ENCODE measurements at regions not wholly inside any gene's neighbourhood (a gene's known extent, or its start where the extent isn't known, plus 50 kb on each side); places are given as distances from the start of the nearest gene placed in this dataset.
"Not testable (repeated sequence)": the region's sequence is repeated elsewhere in the genome, so short reads cannot be mapped to it uniquely, and the experiment has no call there.

DNA sequence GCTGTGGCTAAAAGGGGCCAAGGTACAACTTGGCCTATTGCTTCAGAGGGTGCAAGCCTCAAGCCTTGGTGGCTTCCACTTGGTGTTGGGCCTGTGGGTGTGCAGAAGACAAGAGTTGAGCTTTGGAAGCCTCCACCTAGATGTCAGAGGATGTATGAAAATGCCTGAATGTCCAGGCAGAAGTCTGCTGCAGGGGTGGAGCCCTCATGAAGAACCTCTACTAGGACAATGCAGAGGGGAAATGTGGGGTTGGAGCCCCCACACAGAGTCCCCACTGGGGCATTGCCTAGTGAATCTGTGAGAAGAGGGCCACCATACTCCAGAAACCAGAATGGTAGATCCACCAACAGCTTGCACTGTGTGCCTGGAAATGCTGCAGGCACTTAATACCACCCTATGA, 332.1 kb upstream of the SASH1 start:
- H3K36me3 Mint-ChIP-seq; H3K4me1 ChIP-seq (ENCODE audit: insufficient read depth, low read length); H3K27me3 ChIP-seq (ENCODE audit: insufficient read depth, low read length, poor library complexity, severe bottlenecking); CTCF ChIA-PET; H3K27ac ChIP-seq (ENCODE audit: low read depth, low read length); H3K27me3 Mint-ChIP-seq; H3K36me3 ChIP-seq (ENCODE audit: insufficient read depth, low read length); H3K9me3 ChIP-seq (ENCODE audit: low read length); H3K4me3 ChIP-seq (ENCODE audit: low read length); H3K4me3 Mint-ChIP-seq; POLR2A ChIA-PET; H3K4me1 Mint-ChIP-seq; H3K27ac Mint-ChIP-seq; DNase-seq: not testable (repeated sequence)
- peaks cover 9 to 23% (median 14%) of the 10 kb centered on the region in 5 donors for H3K9me3 Mint-ChIP-seq

DNA sequence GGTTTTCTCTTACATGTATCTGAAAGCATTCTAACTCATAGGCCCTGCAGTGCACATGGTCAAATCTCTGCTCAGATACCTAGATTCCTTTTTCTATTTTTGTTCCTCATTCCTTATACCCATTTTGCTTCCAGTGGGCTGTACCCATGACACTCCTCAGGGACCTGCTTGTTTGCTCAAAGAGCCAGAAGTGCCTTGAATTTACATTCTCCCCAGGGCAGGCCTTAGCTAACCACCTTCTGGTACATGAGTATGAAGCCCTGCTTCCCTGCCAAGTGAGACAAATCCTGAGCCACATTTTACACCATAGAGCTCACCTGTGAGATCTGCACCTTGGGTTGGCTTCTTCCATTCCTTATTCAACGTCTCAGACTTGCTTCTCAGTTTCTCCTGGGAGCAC, 326.6 kb upstream of the SASH1 start:
- no peaks in the 10 kb centered on the region for H3K9me3 ChIP-seq (ENCODE audit: low read length)
- no peak overlapping the region for H3K4me3 Mint-ChIP-seq
- H3K27ac Mint-ChIP-seq, result no peak overlapping the region
- H3K36me3 ChIP-seq (ENCODE audit: insufficient read depth, low read length), result no peaks in the 10 kb centered on the region
- H3K36me3 Mint-ChIP-seq, result no peaks in the 10 kb centered on the region
- ChIA-PET POLR2A (no interaction called here), CTCF (no interaction called here)
- H3K4me1 Mint-ChIP-seq, result no peaks in the 10 kb centered on the region
- H3K4me1 ChIP-seq (ENCODE audit: insufficient read depth, low read length), result no peaks in the 10 kb centered on the region
- H3K4me3 ChIP-seq (ENCODE audit: low read length), result no peak overlapping the region
- no peak overlapping the region for H3K27ac ChIP-seq (ENCODE audit: low read depth, low read length)
- H3K9me3 Mint-ChIP-seq, result peaks cover 3 to 17% (median 7%) of the 10 kb centered on the region in 5 donors
- no peak for DNase-seq
- no peaks in the 10 kb centered on the region for H3K27me3 Mint-ChIP-seq
- no peaks in the 10 kb centered on the region for H3K27me3 ChIP-seq (ENCODE audit: insufficient read depth, low read length, poor library complexity, severe bottlenecking)

DNA sequence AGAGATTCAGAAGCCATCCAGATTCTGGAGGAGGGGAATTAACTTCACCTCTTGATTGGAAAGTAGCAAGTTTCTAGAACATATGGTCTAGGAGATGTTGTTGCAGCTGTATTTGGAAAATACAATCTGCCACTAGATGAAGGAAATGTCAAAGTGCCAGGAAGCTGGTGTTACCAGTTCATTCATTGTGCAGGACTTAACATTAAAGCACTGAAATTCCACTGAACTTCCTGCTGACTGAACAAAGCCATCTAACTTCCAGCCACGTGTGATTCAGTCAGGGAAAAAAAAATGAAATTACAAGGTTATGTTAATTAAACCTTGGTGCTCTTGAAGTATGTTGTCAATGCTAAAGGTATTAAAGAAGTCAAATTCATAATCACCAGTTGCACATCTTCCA, 321.5 kb upstream of the SASH1 start:
- Mint-ChIP-seq H3K36me3 (no peaks in the 10 kb centered on the region), H3K27me3 (no peaks in the 10 kb centered on the region)
- CTCF ChIA-PET, result no interaction called here

DNA sequence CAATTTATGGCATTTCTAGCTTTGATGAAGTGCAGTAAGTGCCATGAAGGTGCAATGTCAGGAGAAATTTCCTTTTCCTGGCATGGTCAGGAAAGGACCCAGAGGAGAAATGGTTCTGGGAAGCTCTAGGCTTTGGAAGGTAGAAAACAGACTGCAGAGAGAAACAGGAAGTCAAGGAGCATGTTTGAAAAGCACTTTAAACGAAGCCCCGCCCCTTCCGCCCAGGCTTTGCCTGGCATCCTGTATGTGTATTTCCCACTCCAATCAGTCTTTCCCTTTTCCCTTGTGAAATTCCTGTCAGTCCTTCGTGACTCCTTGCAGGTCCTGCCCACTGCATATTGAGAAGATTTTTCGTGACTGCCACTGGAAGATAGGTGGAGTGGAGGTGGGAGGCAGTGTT, 320.9 kb upstream of the SASH1 start:
- no peak overlapping the region for H3K4me3 Mint-ChIP-seq
- no peak for DNase-seq
- peaks cover 0 to 5% (median 3%) of the 10 kb centered on the region in 5 donors for H3K9me3 Mint-ChIP-seq
- no peaks in the 10 kb centered on the region for H3K36me3 Mint-ChIP-seq
- no peaks in the 10 kb centered on the region for H3K4me1 ChIP-seq (ENCODE audit: insufficient read depth, low read length)
- ChIA-PET CTCF (no interaction called here), POLR2A (no interaction called here)
- no peaks in the 10 kb centered on the region for H3K27me3 Mint-ChIP-seq
- no peak overlapping the region for H3K27ac ChIP-seq (ENCODE audit: low read depth, low read length)
- no peaks in the 10 kb centered on the region for H3K4me1 Mint-ChIP-seq
- H3K9me3 ChIP-seq (ENCODE audit: low read length), result no peaks in the 10 kb centered on the region
- H3K27me3 ChIP-seq (ENCODE audit: insufficient read depth, low read length, poor library complexity, severe bottlenecking), result no peaks in the 10 kb centered on the region
- H3K36me3 ChIP-seq (ENCODE audit: insufficient read depth, low read length), result no peaks in the 10 kb centered on the region
- H3K27ac Mint-ChIP-seq, result no peak overlapping the region
- H3K4me3 ChIP-seq (ENCODE audit: low read length), result no peak overlapping the region

More for the DNA sequence above, 321.5 kb upstream of the SASH1 start:
- Histone ChIP-seq H3K9me3 (ENCODE audit: low read length) (no peaks in the 10 kb centered on the region), H3K36me3 (ENCODE audit: insufficient read depth, low read length) (no peaks in the 10 kb centered on the region), H3K27me3 (ENCODE audit: insufficient read depth, low read length, poor library complexity, severe bottlenecking) (no peaks in the 10 kb centered on the region), H3K4me1 (ENCODE audit: insufficient read depth, low read length) (no peaks in the 10 kb centered on the region), H3K4me3 (ENCODE audit: low read length) (no peak overlapping the region), H3K27ac (ENCODE audit: low read depth, low read length) (no peak overlapping the region)
- peaks cover 0 to 4% (median 3%) of the 10 kb centered on the region in 5 donors for H3K9me3 Mint-ChIP-seq
- no peak overlapping the region for H3K27ac Mint-ChIP-seq
- POLR2A ChIA-PET, result no interaction called here
- DNase-seq, result no peak
- no peak overlapping the region for H3K4me3 Mint-ChIP-seq
- H3K4me1 Mint-ChIP-seq, result no peaks in the 10 kb centered on the region

DNA sequence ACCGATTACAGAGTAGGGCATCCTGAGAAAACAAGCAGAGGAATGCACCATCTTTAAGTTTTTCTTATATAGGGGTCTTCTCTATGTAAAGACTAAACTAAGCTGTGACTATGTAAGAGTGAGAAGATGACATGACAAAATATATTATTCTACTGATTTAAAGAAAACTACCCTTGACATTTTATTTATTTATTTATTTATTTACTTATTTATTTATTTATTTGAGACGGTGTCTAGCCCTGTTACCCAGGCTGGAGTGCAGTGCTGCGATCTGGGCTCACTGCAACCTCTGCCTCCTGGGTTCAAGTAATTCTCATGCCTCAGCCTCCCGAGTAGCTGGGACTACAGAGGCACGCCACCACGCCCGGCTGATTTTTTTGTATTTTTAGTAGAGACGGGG, 320.4 kb upstream of the SASH1 start:
- H3K9me3 Mint-ChIP-seq; H3K27me3 ChIP-seq (ENCODE audit: insufficient read depth, low read length, poor library complexity, severe bottlenecking); H3K27ac Mint-ChIP-seq; H3K4me1 ChIP-seq (ENCODE audit: insufficient read depth, low read length); POLR2A ChIA-PET; DNase-seq; CTCF ChIA-PET; H3K4me3 ChIP-seq (ENCODE audit: low read length); H3K27me3 Mint-ChIP-seq; H3K4me1 Mint-ChIP-seq; H3K9me3 ChIP-seq (ENCODE audit: low read length); H3K4me3 Mint-ChIP-seq; H3K36me3 ChIP-seq (ENCODE audit: insufficient read depth, low read length); H3K36me3 Mint-ChIP-seq; H3K27ac ChIP-seq (ENCODE audit: low read depth, low read length): not testable (repeated sequence)

DNA sequence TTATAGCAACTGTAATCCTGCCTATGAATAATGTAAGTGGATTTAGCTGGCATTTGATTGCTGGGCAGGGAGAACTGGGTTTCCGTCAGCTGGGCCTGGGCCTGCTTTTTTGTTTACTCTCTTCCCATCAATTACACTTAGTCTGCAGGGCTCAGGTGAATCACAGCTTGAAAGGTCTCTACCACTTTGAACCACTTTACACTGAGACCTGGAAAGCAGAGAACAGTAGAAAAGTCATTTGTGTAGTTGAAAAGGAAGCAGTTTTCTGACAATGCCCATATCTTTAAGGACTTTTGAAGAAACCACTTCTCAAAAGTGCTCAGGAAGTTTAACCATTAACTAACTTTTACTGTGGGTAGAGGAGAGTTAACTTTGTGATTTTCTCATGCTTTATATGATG, 315.4 kb upstream of the SASH1 start:
- no peaks in the 10 kb centered on the region for H3K4me1 Mint-ChIP-seq
- CTCF ChIA-PET, result no interaction called here
- DNase-seq, result no peak
- H3K4me3 Mint-ChIP-seq, result no peak overlapping the region
- no peaks in the 10 kb centered on the region for H3K36me3 ChIP-seq (ENCODE audit: insufficient read depth, low read length)
- H3K27ac Mint-ChIP-seq, result no peak overlapping the region
- peaks cover 0 to 6% (median 2%) of the 10 kb centered on the region in 5 donors for H3K9me3 Mint-ChIP-seq
- no peak overlapping the region for H3K27ac ChIP-seq (ENCODE audit: low read depth, low read length)
- no peak overlapping the region for H3K4me3 ChIP-seq (ENCODE audit: low read length)
- POLR2A ChIA-PET, result no interaction called here
- H3K9me3 ChIP-seq (ENCODE audit: low read length), result no peaks in the 10 kb centered on the region
- no peaks in the 10 kb centered on the region for H3K27me3 Mint-ChIP-seq
- H3K4me1 ChIP-seq (ENCODE audit: insufficient read depth, low read length), result no peaks in the 10 kb centered on the region
- no peaks in the 10 kb centered on the region for H3K27me3 ChIP-seq (ENCODE audit: insufficient read depth, low read length, poor library complexity, severe bottlenecking)
- no peaks in the 10 kb centered on the region for H3K36me3 Mint-ChIP-seq

DNA sequence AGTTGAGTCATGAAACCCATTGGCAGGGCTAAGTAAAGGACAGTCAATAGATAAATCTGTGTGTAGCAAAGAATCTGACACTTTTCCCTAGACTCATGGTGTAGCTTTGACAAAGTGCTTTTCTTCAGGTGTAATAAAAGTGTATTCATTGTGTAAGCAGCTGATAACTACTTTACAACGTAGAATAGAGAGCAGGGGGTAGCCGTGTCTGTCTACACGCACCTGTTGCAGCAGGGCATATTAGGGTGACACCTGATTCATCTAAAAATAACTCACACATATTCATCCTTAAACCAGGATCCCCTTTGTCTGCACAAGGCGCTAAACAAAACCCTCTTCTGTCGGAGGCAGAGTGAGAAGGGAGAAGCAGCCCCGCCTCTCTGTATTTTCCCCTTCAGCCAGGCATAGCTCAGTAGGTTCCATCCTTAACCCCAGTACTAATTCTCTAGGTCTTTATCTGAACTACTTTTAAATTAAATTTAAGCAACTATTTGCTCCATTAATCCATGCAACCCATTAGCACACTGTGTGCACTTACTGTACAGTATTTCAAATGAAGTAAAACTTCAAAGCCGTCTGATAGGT, 306.7 kb upstream of the SASH1 start:
- DNase-seq, result no peak
- no peaks in the 10 kb centered on the region for H3K27me3 Mint-ChIP-seq
- Histone ChIP-seq H3K27ac (ENCODE audit: low read depth, low read length) (no peak overlapping the region), H3K27me3 (ENCODE audit: insufficient read depth, low read length, poor library complexity, severe bottlenecking) (no peaks in the 10 kb centered on the region), H3K4me1 (ENCODE audit: insufficient read depth, low read length) (no peaks in the 10 kb centered on the region), H3K9me3 (ENCODE audit: low read length) (no peaks in the 10 kb centered on the region), H3K4me3 (ENCODE audit: low read length) (no peak overlapping the region), H3K36me3 (ENCODE audit: insufficient read depth, low read length) (no peaks in the 10 kb centered on the region)
- no peak overlapping the region for H3K4me3 Mint-ChIP-seq
- peaks cover 0 to 5% (median 0%) of the 10 kb centered on the region in 5 donors for H3K9me3 Mint-ChIP-seq
- no peak overlapping the region for H3K27ac Mint-ChIP-seq
- no peaks in the 10 kb centered on the region for H3K4me1 Mint-ChIP-seq
- ChIA-PET POLR2A (no interaction called here), CTCF (no interaction called here)
- H3K36me3 Mint-ChIP-seq, result no peaks in the 10 kb centered on the region

DNA sequence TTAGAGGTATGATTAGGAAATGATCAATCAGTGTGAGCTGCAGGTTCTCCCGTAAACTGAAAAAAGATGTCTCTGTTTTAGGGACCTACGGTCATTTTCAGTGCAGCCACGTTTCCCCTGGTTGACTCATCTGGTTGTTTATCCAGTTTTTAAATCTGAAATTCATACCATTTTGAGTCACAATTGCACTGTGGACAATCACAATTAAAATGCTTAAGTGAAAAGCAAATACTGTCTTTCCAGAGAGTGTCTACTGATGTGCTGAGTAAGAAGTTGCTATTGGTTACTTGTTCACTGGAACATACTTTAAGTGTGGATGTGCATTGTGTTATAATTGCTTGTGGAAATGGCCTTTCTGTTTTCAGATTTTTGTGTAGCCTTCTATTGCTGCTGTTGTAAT, 305.1 kb upstream of the SASH1 start:
- DNase-seq, result no peak
- ChIA-PET POLR2A (no interaction called here), CTCF (no interaction called here)
- Mint-ChIP-seq H3K27me3 (no peaks in the 10 kb centered on the region), H3K27ac (no peak overlapping the region), H3K4me3 (no peak overlapping the region), H3K36me3 (no peaks in the 10 kb centered on the region), H3K4me1 (no peaks in the 10 kb centered on the region), H3K9me3 (peaks cover 0 to 6% (median 0%) of the 10 kb centered on the region in 5 donors)
- no peak overlapping the region for H3K27ac ChIP-seq (ENCODE audit: low read depth, low read length)
- H3K36me3 ChIP-seq (ENCODE audit: insufficient read depth, low read length), result no peaks in the 10 kb centered on the region
- no peak overlapping the region for H3K4me3 ChIP-seq (ENCODE audit: low read length)
- no peaks in the 10 kb centered on the region for H3K27me3 ChIP-seq (ENCODE audit: insufficient read depth, low read length, poor library complexity, severe bottlenecking)
- no peaks in the 10 kb centered on the region for H3K4me1 ChIP-seq (ENCODE audit: insufficient read depth, low read length)
- H3K9me3 ChIP-seq (ENCODE audit: low read length), result no peaks in the 10 kb centered on the region

DNA sequence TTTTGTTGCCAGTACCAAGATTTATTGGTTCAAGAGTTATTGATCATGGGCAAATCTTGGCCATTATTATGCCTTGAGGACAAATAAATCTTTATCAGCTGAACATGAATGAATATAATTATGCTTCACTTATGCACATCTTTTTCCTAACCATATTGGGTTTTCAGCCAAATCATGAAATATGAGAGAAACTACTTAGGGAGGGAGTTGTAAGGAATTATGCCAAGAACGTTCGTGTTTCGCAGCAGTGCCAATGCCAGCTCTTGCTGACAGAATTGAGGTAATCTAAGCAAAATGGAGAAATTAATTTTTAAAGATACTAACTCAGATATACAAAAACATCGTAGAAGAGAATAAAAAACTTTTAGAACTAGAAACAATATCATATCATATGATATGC, 301.1 kb upstream of the SASH1 start:
- Histone ChIP-seq H3K4me1 (ENCODE audit: insufficient read depth, low read length) (no peaks in the 10 kb centered on the region), H3K4me3 (ENCODE audit: low read length) (no peak overlapping the region), H3K27ac (ENCODE audit: low read depth, low read length) (no peak overlapping the region), H3K36me3 (ENCODE audit: insufficient read depth, low read length) (no peaks in the 10 kb centered on the region), H3K9me3 (ENCODE audit: low read length) (no peaks in the 10 kb centered on the region), H3K27me3 (ENCODE audit: insufficient read depth, low read length, poor library complexity, severe bottlenecking) (no peaks in the 10 kb centered on the region)
- ChIA-PET CTCF (no interaction called here), POLR2A (no interaction called here)
- Mint-ChIP-seq H3K27me3 (no peaks in the 10 kb centered on the region), H3K27ac (no peak overlapping the region), H3K9me3 (peaks cover 0 to 7% (median 0%) of the 10 kb centered on the region in 5 donors), H3K36me3 (no peaks in the 10 kb centered on the region), H3K4me1 (no peaks in the 10 kb centered on the region), H3K4me3 (no peak overlapping the region)
- DNase-seq, result no peak

All from CD8-positive, alpha-beta memory T cell (primary cell).